ENCODE measurements at regions not wholly inside any gene's neighbourhood (a gene's known extent, or its start where the extent isn't known, plus 50 kb on each side); places are given as distances from the start of the nearest gene placed in this dataset.
"Not testable (repeated sequence)": the region's sequence is repeated elsewhere in the genome, so short reads cannot be mapped to it uniquely, and the experiment has no call there.

GRCh38 chr16:21536740-21537139 is 62.6 kb upstream of the METTL9 start:
- not testable (repeated sequence) for DNase-seq

- not testable (repeated sequence) for DNase-seq
These were observed 61.8 kb upstream of the METTL9 start for GRCh38 chr16:21537598-21537997.

GRCh38 chr16:21539107-21539618 is 60.2 kb upstream of the METTL9 start:
- not testable (repeated sequence) for DNase-seq

GRCh38 chr16:21540770-21541433 is 58.5 kb upstream of the METTL9 start:
- not testable (repeated sequence) for DNase-seq

- not testable (repeated sequence) for DNase-seq
These were observed 57.7 kb upstream of the METTL9 start for GRCh38 chr16:21541611-21542051.

- DNase-seq = not testable (repeated sequence)
These were observed 57.3 kb upstream of the METTL9 start for GRCh38 chr16:21542075-21542474.

GRCh38 chr16:21542491-21543124 is 56.8 kb upstream of the METTL9 start:
- DNase-seq = not testable (repeated sequence)

- DNase-seq = not testable (repeated sequence)
These were observed 56.1 kb upstream of the METTL9 start for GRCh38 chr16:21543151-21543836.

- not testable (repeated sequence) for DNase-seq
These were observed 53.6 kb upstream of the METTL9 start for GRCh38 chr16:21545664-21546326.

GRCh38 chr16:21549396-21549795 is 50.0 kb upstream of the METTL9 start:
- DNase-seq = not testable (repeated sequence)
